ENCODE measurements at regions not wholly inside any gene's neighbourhood (a gene's known extent, or its start where the extent isn't known, plus 50 kb on each side); places are given as distances from the start of the nearest gene placed in this dataset.

GRCh38 chr22:48442663-48443062 is 1385.0 kb downstream of the BRD1 start:
- DNase-seq (ENCODE audit: low spot score) = no peak
- no peak for FAIRE-seq

GRCh38 chr22:48441553-48441850 is 1386.2 kb downstream of the BRD1 start:
- FAIRE-seq (no peak), DNase-seq (ENCODE audit: low spot score) (no peak)

- FAIRE-seq = no peak
Measured at GRCh38 chr22:48440673-48441552, 1386.8 kb downstream of the BRD1 start.

GRCh38 chr22:48440176-48440575 is 1387.5 kb downstream of the BRD1 start:
- FAIRE-seq (no peak), DNase-seq (ENCODE audit: low spot score) (no peak)

More at GRCh38 chr22:48440673-48441552, 1386.8 kb downstream of the BRD1 start:
- DNase-seq (ENCODE audit: low spot score) = no peak

GRCh38 chr22:48439560-48440135 is 1388.0 kb downstream of the BRD1 start:
- FAIRE-seq (no peak), DNase-seq (ENCODE audit: low spot score) (no peak)

GRCh38 chr22:48438800-48439559 is 1388.7 kb downstream of the BRD1 start:
- no peak for DNase-seq (ENCODE audit: low spot score)
- FAIRE-seq = no peak

GRCh38 chr22:48438096-48438495 is 1389.6 kb downstream of the BRD1 start:
- FAIRE-seq = peak; percentile 86
- DNase-seq (ENCODE audit: low spot score) = no peak

GRCh38 chr22:48436201-48436931 is 1391.3 kb downstream of the BRD1 start:
- FAIRE-seq = no peak
- DNase-seq (ENCODE audit: low spot score) = no peak

GRCh38 chr22:48434868-48435250 is 1392.8 kb downstream of the BRD1 start:
- no peak for DNase-seq (ENCODE audit: low spot score)
- FAIRE-seq = no peak

- FAIRE-seq = no peak
Measured at GRCh38 chr22:48434156-48434867, 1393.4 kb downstream of the BRD1 start.

GRCh38 chr22:48433647-48434046 is 1394.0 kb downstream of the BRD1 start:
- FAIRE-seq (no peak), DNase-seq (ENCODE audit: low spot score) (no peak)

More at GRCh38 chr22:48434156-48434867, 1393.4 kb downstream of the BRD1 start:
- no peak for DNase-seq (ENCODE audit: low spot score)

- FAIRE-seq (no peak), DNase-seq (ENCODE audit: low spot score) (no peak)
Measured at GRCh38 chr22:48432781-48433518, 1394.7 kb downstream of the BRD1 start.

- no peak for DNase-seq (ENCODE audit: low spot score)
- no peak for FAIRE-seq
Measured at GRCh38 chr22:48431536-48432315, 1395.9 kb downstream of the BRD1 start.

GRCh38 chr22:48431014-48431413 is 1396.7 kb downstream of the BRD1 start:
- no peak for DNase-seq (ENCODE audit: low spot score)
- no peak for FAIRE-seq

GRCh38 chr22:48429446-48430020 is 1398.1 kb downstream of the BRD1 start:
- DNase-seq (ENCODE audit: low spot score) (no peak), FAIRE-seq (no peak)

- FAIRE-seq = no peak
Measured at GRCh38 chr22:48428631-48429371, 1398.9 kb downstream of the BRD1 start.

GRCh38 chr22:48427731-48428211 is 1399.9 kb downstream of the BRD1 start:
- no peak for DNase-seq (ENCODE audit: low spot score)
- no peak for FAIRE-seq

More at GRCh38 chr22:48428631-48429371, 1398.9 kb downstream of the BRD1 start:
- no peak for DNase-seq (ENCODE audit: low spot score)
